ENCODE measurements at regions not wholly inside any gene's neighbourhood (a gene's known extent, or its start where the extent isn't known, plus 50 kb on each side); places are given as distances from the start of the nearest gene placed in this dataset.

DNA sequence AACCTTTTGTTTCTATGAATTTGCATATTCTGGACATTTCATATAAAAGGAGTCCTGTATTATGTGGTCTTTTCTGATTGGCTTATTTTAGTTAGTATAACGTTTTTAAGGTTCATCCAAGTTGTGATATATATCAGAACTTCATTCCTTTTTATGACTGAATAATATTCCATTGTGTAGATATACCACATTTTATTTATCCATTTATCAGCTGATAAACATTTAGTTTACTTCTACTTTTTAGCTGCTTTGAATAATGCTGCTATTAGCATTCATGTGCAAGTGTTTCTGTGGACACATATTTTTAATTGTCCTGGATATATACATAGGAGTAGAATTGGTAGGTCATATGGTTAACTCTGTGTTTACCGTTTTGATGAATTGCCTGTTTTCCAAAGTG is 498.5 kb upstream of the ADAMTS9 start:
- Mint-ChIP-seq H3K4me3 (no peak overlapping the region), H3K4me1 (ENCODE audit: low read depth) (no peaks in the 10 kb centered on the region), H3K27me3 (no peaks in the 10 kb centered on the region), H3K36me3 (ENCODE audit: low read depth) (no peaks in the 10 kb centered on the region), H3K9me3 (peaks cover 14% of the 10 kb centered on the region), H3K27ac (no peak overlapping the region)
- POLR2A ChIA-PET, result no interaction called here
- CTCF ChIA-PET, result no interaction called here
- intact Hi-C loops (cut with micrococcal nuclease), result no loop called here
- ATAC-seq (no peak), DNase-seq (no peak)
- TF ChIP-seq, protein P1, sequence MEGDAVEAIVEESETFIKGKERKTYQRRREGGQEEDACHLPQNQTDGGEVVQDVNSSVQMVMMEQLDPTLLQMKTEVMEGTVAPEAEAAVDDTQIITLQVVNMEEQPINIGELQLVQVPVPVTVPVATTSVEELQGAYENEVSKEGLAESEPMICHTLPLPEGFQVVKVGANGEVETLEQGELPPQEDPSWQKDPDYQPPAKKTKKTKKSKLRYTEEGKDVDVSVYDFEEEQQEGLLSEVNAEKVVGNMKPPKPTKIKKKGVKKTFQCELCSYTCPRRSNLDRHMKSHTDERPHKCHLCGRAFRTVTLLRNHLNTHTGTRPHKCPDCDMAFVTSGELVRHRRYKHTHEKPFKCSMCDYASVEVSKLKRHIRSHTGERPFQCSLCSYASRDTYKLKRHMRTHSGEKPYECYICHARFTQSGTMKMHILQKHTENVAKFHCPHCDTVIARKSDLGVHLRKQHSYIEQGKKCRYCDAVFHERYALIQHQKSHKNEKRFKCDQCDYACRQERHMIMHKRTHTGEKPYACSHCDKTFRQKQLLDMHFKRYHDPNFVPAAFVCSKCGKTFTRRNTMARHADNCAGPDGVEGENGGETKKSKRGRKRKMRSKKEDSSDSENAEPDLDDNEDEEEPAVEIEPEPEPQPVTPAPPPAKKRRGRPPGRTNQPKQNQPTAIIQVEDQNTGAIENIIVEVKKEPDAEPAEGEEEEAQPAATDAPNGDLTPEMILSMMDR (IDR thresholded peaks at IDR 0.05), result no peak

DNA sequence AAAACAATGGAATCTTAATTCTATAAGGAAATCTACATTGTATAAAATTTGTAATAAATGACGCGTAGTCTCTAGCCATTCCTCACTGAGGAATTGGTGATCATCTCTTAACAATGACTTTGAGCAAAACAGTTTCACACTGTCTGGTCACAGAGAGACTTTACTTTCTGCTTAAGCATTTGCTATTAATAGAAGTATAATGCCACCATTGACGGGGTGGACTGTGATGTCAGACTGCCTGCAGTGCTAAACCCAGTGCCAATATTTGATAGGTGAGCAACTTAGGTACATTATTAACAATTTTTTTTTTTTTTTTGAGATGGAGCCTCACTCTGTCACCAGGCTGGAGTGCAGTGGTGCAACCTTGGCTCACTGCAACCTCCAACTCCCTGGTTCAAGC is 494.9 kb upstream of the ADAMTS9 start:
- POLR2A ChIA-PET, result no interaction called here
- peaks cover 7% of the 10 kb centered on the region for H3K9me3 Mint-ChIP-seq
- no peaks in the 10 kb centered on the region for H3K36me3 Mint-ChIP-seq (ENCODE audit: low read depth)
- TF ChIP-seq, protein P1 (IDR thresholded peaks at IDR 0.05), result no peak
- H3K27me3 Mint-ChIP-seq, result no peaks in the 10 kb centered on the region
- no peak overlapping the region for H3K4me3 Mint-ChIP-seq
- no peaks in the 10 kb centered on the region for H3K4me1 Mint-ChIP-seq (ENCODE audit: low read depth)
- no peak for ATAC-seq
- DNase-seq, result no peak
- CTCF ChIA-PET, result no interaction called here
- intact Hi-C loops (cut with micrococcal nuclease), result no loop called here
- no peak overlapping the region for H3K27ac Mint-ChIP-seq

GRCh38 chr3:65182085-65182484 is 494.3 kb upstream of the ADAMTS9 start:
- TF ChIP-seq, protein P1 (IDR thresholded peaks at IDR 0.05), result no peak
- no peaks in the 10 kb centered on the region for H3K4me1 Mint-ChIP-seq (ENCODE audit: low read depth)
- no peaks in the 10 kb centered on the region for H3K36me3 Mint-ChIP-seq (ENCODE audit: low read depth)
- H3K4me3 Mint-ChIP-seq, result no peak overlapping the region
- ChIA-PET POLR2A (no interaction called here), CTCF (no interaction called here)
- DNase-seq, result no peak
- intact Hi-C loops (cut with micrococcal nuclease), result no loop called here
- H3K9me3 Mint-ChIP-seq, result peaks cover 7% of the 10 kb centered on the region
- no peaks in the 10 kb centered on the region for H3K27me3 Mint-ChIP-seq
- ATAC-seq, result no peak
- H3K27ac Mint-ChIP-seq, result no peak overlapping the region

- H3K4me1 Mint-ChIP-seq (ENCODE audit: low read depth), result no peaks in the 10 kb centered on the region
- ATAC-seq (no peak), DNase-seq (no peak)
- intact Hi-C loops (cut with micrococcal nuclease), result no loop called here
- POLR2A ChIA-PET, result no interaction called here
- no peaks in the 10 kb centered on the region for H3K36me3 Mint-ChIP-seq (ENCODE audit: low read depth)
- TF ChIP-seq, protein P1 (IDR thresholded peaks at IDR 0.05), result no peak
- no peak overlapping the region for H3K4me3 Mint-ChIP-seq
- CTCF ChIA-PET, result no interaction called here
- H3K27me3 Mint-ChIP-seq, result no peaks in the 10 kb centered on the region
- no peak overlapping the region for H3K27ac Mint-ChIP-seq
- peaks cover 4% of the 10 kb centered on the region for H3K9me3 Mint-ChIP-seq
Measured at GRCh38 chr3:65181391-65181871, 493.6 kb upstream of the ADAMTS9 start.

DNA sequence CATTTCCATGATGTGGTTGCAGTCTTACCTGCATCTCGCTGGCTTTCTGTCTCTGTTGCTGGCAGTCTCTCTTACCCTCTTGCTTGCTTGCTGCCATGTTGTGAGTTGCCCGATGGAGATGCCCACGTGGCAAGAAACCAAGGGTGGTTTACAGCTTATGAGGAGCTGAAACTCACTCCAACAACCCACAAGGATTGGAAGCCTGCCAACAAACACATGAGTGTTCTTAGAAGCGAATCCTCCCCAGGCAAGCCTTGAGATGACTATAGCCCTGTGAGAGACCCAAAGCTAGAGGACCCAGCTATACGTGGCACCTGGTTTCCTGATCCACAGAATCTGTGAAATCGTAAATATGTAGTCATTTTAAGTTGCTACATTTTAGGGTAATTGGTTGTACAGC is 490.9 kb upstream of the ADAMTS9 start:
- ChIA-PET POLR2A (no interaction called here), CTCF (no interaction called here)
- DNase-seq (no peak), ATAC-seq (no peak)
- peaks cover 2% of the 10 kb centered on the region for H3K9me3 Mint-ChIP-seq
- H3K4me1 Mint-ChIP-seq (ENCODE audit: low read depth), result no peaks in the 10 kb centered on the region
- TF ChIP-seq, protein P1 (IDR thresholded peaks at IDR 0.05), result no peak
- H3K36me3 Mint-ChIP-seq (ENCODE audit: low read depth), result no peaks in the 10 kb centered on the region
- intact Hi-C loops (cut with micrococcal nuclease), result no loop called here
- no peak overlapping the region for H3K27ac Mint-ChIP-seq
- no peak overlapping the region for H3K4me3 Mint-ChIP-seq
- H3K27me3 Mint-ChIP-seq, result no peaks in the 10 kb centered on the region
